ENCODE measurements at regions not wholly inside any gene's neighbourhood (a gene's known extent, or its start where the extent isn't known, plus 50 kb on each side); places are given as distances from the start of the nearest gene placed in this dataset.
A peak's percentile ranks its signal among the peaks of the same experiment; 100 is the strongest.
"Not testable (repeated sequence)": the region's sequence is repeated elsewhere in the genome, so short reads cannot be mapped to it uniquely, and the experiment has no call there.

GRCh38 chr10:128178302-128178958, 52.2 kb upstream of the MKI67 start:
- DNase-seq, result peak; percentile 52

- DNase-seq, result peak; percentile 55
Observed at GRCh38 chr10:128180843-128181242, 54.6 kb upstream of the MKI67 start.

GRCh38 chr10:128185627-128186026, 59.4 kb upstream of the MKI67 start:
- no peak for DNase-seq

- DNase-seq, result peak; percentile 41
Observed at GRCh38 chr10:128186959-128187787, 61.0 kb upstream of the MKI67 start.

- no peak for DNase-seq
Observed at GRCh38 chr10:128187788-128188185, 61.6 kb upstream of the MKI67 start.

GRCh38 chr10:128189176-128189575, 63.0 kb upstream of the MKI67 start:
- no peak for DNase-seq

- DNase-seq, result no peak
Observed at GRCh38 chr10:128191847-128192246, 65.6 kb upstream of the MKI67 start.

- DNase-seq, result not testable (repeated sequence)
Observed at GRCh38 chr10:128201826-128202225, 75.6 kb upstream of the MKI67 start.

- no peak for DNase-seq
Observed at GRCh38 chr10:128203028-128203427, 76.8 kb upstream of the MKI67 start.

- not testable (repeated sequence) for DNase-seq
Observed at GRCh38 chr10:128205591-128205990, 79.4 kb upstream of the MKI67 start.

GRCh38 chr10:128206676-128207075, 80.5 kb upstream of the MKI67 start:
- DNase-seq, result no peak

GRCh38 chr10:128209862-128210214, 83.6 kb upstream of the MKI67 start:
- no peak for DNase-seq

GRCh38 chr10:128210215-128211063, 84.2 kb upstream of the MKI67 start:
- DNase-seq, result peak; percentile 80

- no peak for DNase-seq
Observed at GRCh38 chr10:128211064-128211504, 84.9 kb upstream of the MKI67 start.

- peak; percentile 84 for DNase-seq
Observed at GRCh38 chr10:128211953-128212727, 85.9 kb upstream of the MKI67 start.

GRCh38 chr10:128213156-128213555, 86.9 kb upstream of the MKI67 start:
- DNase-seq, result no peak

- no peak for DNase-seq
Observed at GRCh38 chr10:128215733-128216132, 89.5 kb upstream of the MKI67 start.

GRCh38 chr10:128217136-128217535, 90.9 kb upstream of the MKI67 start:
- no peak for DNase-seq

GRCh38 chr10:128218161-128218560, 91.9 kb upstream of the MKI67 start:
- no peak for DNase-seq

- no peak for DNase-seq
Observed at GRCh38 chr10:128219295-128219694, 93.1 kb upstream of the MKI67 start.

- no peak for DNase-seq
Observed at GRCh38 chr10:128220021-128220420, 93.8 kb upstream of the MKI67 start.

GRCh38 chr10:128221117-128221516, 94.9 kb upstream of the MKI67 start:
- no peak for DNase-seq

- DNase-seq, result no peak
Observed at GRCh38 chr10:128221807-128222206, 95.6 kb upstream of the MKI67 start.

Data from CD4-positive, alpha-beta T cell treated with Interleukin-17A for 1 hour (primary cell).